KMS-11 (cell line): ENCODE measurements at regions not wholly inside any gene's neighbourhood (a gene's known extent, or its start where the extent isn't known, plus 50 kb on each side); places are given as distances from the start of the nearest gene placed in this dataset.

Source experiments
- H2AFZ ChIP-seq: fragments of 200-600 bp; sonication (generic); 2 replicates; pipeline ENCODE4 v1.6.1; 2016; ENCODE audit warnings: antibody characterized with exemption, mixed run types, low read depth
- H3K27ac ChIP-seq: fragments of 200-600 bp; sonication (generic); 2 replicates; pipeline ENCODE4 v1.6.1; 2016; ENCODE audit warnings: mild to moderate bottlenecking, mixed run types
- H3K27me3 ChIP-seq: fragments of 200-600 bp; sonication (generic); 2 replicates; pipeline ENCODE4 v1.6.1; 2017; ENCODE audit warnings: mild to moderate bottlenecking, low read depth, mixed run types, moderate library complexity; ENCODE audit not compliant: insufficient read depth
- H3K36me3 ChIP-seq: fragments of 200-600 bp; sonication (generic); 2 replicates; pipeline ENCODE4 v1.6.1; 2017; ENCODE audit warnings: mild to moderate bottlenecking, mixed run types; ENCODE audit not compliant: insufficient read depth
- H3K4me1 ChIP-seq: fragments of 200-600 bp; sonication (generic); 2 replicates; pipeline ENCODE4 v1.6.1; 2016; ENCODE audit warnings: mild to moderate bottlenecking, low read depth, mixed run types; ENCODE audit not compliant: poor library complexity, severe bottlenecking
- H3K4me2 ChIP-seq: fragments of 200-600 bp; sonication (generic); 2 replicates; pipeline ENCODE4 v1.7.0; 2016; ENCODE audit warnings: mild to moderate bottlenecking, mixed run types
- H3K4me3 ChIP-seq: fragments of 200-600 bp; sonication (generic); IDR thresholded peaks from 2 replicates; pipeline ENCODE4 v1.6.1; 2017; ENCODE audit warnings: low read depth, low read length, mixed read lengths; ENCODE audit not compliant: insufficient read depth
- H3K79me2 ChIP-seq: fragments of 200-600 bp; sonication (generic); 2 replicates; pipeline ENCODE4 v1.6.1; 2016; ENCODE audit warnings: low read depth, mixed run types; ENCODE audit not compliant: insufficient read depth
- H3K9ac ChIP-seq: fragments of 200-600 bp; sonication (generic); 2 replicates; pipeline ENCODE4 v1.6.1; 2016; ENCODE audit warnings: mild to moderate bottlenecking, mixed run types
- H4K20me1 ChIP-seq: fragments of 200-600 bp; sonication (generic); 2 replicates; pipeline ENCODE4 v1.6.1; 2016; ENCODE audit warnings: mild to moderate bottlenecking, mixed run types; ENCODE audit not compliant: insufficient read depth
- TF ChIP-seq, protein P1 (sequence below): fragments of 200-600 bp; sonication (generic); conservative IDR thresholded peaks from 2 replicates; pipeline ENCODE4 v1.6.1; 2017; ENCODE audit warnings: low read depth, mild to moderate bottlenecking, antibody characterized with exemption, low read length, moderate library complexity, mixed read lengths

DNA sequence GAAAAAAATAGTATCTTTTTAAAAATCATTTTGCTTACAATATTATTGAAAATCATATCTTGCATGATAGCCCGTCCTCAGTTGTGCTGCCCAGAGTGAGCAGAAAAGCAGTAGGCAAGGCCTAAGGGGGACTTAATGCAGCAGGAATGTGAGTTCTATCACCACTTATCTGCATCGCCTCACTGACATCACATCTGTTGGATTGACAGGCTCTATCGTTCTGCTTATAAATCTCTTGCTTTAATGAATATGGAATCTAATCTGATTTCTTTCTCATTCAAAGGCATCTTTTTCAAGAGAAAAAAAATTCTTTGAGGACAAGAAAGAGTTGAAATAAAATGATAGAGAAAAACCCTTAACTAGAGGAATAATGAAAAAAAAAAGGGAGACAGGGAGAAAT is 249.9 kb downstream of the PAPSS1 start:
- TF ChIP-seq, protein P1, sequence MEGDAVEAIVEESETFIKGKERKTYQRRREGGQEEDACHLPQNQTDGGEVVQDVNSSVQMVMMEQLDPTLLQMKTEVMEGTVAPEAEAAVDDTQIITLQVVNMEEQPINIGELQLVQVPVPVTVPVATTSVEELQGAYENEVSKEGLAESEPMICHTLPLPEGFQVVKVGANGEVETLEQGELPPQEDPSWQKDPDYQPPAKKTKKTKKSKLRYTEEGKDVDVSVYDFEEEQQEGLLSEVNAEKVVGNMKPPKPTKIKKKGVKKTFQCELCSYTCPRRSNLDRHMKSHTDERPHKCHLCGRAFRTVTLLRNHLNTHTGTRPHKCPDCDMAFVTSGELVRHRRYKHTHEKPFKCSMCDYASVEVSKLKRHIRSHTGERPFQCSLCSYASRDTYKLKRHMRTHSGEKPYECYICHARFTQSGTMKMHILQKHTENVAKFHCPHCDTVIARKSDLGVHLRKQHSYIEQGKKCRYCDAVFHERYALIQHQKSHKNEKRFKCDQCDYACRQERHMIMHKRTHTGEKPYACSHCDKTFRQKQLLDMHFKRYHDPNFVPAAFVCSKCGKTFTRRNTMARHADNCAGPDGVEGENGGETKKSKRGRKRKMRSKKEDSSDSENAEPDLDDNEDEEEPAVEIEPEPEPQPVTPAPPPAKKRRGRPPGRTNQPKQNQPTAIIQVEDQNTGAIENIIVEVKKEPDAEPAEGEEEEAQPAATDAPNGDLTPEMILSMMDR = no peak
- H3K36me3 ChIP-seq = no peaks in the 10 kb centered on the region
- H4K20me1 ChIP-seq = no peaks in the 10 kb centered on the region

DNA sequence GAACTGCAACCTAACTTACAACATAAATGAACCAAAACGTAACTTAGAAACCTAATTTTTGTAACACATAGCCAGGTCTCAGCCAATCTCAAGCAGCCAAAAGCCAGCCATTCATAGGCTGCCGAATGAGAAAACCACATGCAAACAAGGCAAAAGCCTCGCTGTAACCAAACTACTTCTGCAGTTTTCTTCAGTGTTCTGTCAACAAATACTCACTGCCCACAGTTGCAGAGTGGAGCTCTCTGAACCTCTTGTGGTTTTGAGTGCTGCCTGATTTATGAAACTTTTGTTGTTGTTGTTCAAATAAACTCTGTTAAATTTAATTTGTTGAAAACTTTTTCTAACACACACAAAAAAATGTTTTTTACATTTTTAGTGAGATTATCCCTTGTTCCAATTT is 251.2 kb downstream of the PAPSS1 start:
- Histone ChIP-seq H4K20me1 (no peaks in the 10 kb centered on the region), H3K36me3 (no peaks in the 10 kb centered on the region), H3K27me3 (no peaks in the 10 kb centered on the region), H3K9ac (0 out of 2 replicates have a peak overlapping the region, but pooled peaks have one; percentile 1), H3K4me1 (peaks cover 35% of the 10 kb centered on the region), H3K4me2 (peak overlapping the region; percentile 59), H2AFZ (peak overlapping the region; percentile 58), H3K4me3 (no peak overlapping the region), H3K79me2 (no peaks in the 10 kb centered on the region), H3K27ac (peak overlapping the region; percentile 57)
- TF ChIP-seq, protein P1 = no peak

More for the DNA sequence above, 249.9 kb downstream of the PAPSS1 start:
- H3K9ac ChIP-seq = no peak overlapping the region
- H3K27me3 ChIP-seq = no peaks in the 10 kb centered on the region
- no peak overlapping the region for H3K4me2 ChIP-seq
- no peak overlapping the region for H3K4me3 ChIP-seq
- no peaks in the 10 kb centered on the region for H3K79me2 ChIP-seq
- H3K4me1 ChIP-seq = peaks cover 35% of the 10 kb centered on the region
- H2AFZ ChIP-seq = no peak overlapping the region
- H3K27ac ChIP-seq = no peak overlapping the region

DNA sequence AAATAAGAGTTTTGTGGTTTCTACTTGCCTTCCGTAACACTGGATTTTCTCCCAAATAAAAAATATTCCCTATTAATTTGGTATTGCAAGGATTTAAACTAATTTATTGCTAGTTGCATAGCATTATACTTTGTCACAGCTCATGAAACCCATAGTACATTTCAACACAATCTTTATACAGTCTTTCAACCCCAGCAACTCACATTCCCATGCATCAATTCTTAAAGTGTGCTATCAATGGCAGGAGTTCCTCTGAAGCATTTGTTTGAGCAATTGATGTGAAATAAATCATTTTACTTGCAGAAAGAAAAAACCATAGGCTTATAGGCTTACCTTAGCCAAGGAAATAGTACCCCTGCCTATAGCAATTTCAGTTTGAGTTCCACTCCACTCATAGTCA is 251.9 kb downstream of the PAPSS1 start:
- TF ChIP-seq, protein P1 = no peak
- H3K9ac ChIP-seq = 0 out of 2 replicates have a peak overlapping the region, but pooled peaks have one; percentile 1
- no peaks in the 10 kb centered on the region for H4K20me1 ChIP-seq
- H3K27ac ChIP-seq = peak overlapping the region; percentile 57
- H3K4me3 ChIP-seq = no peak overlapping the region
- H3K36me3 ChIP-seq = no peaks in the 10 kb centered on the region
- H2AFZ ChIP-seq = peak overlapping the region; percentile 58
- no peaks in the 10 kb centered on the region for H3K27me3 ChIP-seq
- H3K4me2 ChIP-seq = peak overlapping the region; percentile 59
- H3K4me1 ChIP-seq = peaks cover 35% of the 10 kb centered on the region
- no peaks in the 10 kb centered on the region for H3K79me2 ChIP-seq

DNA sequence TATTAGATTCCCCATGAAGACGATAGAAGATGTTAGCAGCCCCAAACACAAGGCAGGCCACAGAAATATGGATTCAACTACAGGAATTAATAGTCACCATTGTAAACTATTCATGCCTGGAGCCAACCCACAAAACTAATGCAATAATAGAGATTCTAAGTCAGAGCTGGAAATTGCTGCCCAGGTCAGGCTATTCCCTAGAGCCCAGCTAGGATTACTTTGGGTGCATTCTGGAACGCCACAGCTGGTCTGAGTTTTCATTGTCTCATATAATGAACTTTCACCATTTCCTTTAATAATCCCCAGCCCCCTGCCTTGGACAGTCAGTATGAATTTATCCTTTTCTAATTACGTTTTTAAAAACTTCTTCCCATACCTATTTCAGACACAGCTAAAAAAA is 252.6 kb downstream of the PAPSS1 start:
- Histone ChIP-seq H3K4me3 (no peak overlapping the region), H3K27ac (no peak overlapping the region), H3K79me2 (no peaks in the 10 kb centered on the region), H3K27me3 (no peaks in the 10 kb centered on the region), H3K9ac (no peak overlapping the region), H3K4me1 (peaks cover 35% of the 10 kb centered on the region), H4K20me1 (no peaks in the 10 kb centered on the region), H3K36me3 (no peaks in the 10 kb centered on the region), H2AFZ (no peak overlapping the region), H3K4me2 (no peak overlapping the region; the same call in 1 of the 2 replicates)
- TF ChIP-seq, protein P1 = no peak
